G401 (cell line): ENCODE measurements at regions not wholly inside any gene's neighbourhood (a gene's known extent, or its start where the extent isn't known, plus 50 kb on each side); places are given as distances from the start of the nearest gene placed in this dataset.
"Not testable (repeated sequence)": the region's sequence is repeated elsewhere in the genome, so short reads cannot be mapped to it uniquely, and the experiment has no call there.

Source experiments
- DNase-seq: peaks from one replicate; pipeline ENCODE4 v3.0.0-alpha.2; 2015; ENCODE audit warnings: low spot score
- in situ Hi-C: cut with HindIII; loops from 2 replicates; pipeline ENCODE4 v1.10.0; 2016; ENCODE audit warnings: low sequenced_read_pairs, mixed read lengths

DNA sequence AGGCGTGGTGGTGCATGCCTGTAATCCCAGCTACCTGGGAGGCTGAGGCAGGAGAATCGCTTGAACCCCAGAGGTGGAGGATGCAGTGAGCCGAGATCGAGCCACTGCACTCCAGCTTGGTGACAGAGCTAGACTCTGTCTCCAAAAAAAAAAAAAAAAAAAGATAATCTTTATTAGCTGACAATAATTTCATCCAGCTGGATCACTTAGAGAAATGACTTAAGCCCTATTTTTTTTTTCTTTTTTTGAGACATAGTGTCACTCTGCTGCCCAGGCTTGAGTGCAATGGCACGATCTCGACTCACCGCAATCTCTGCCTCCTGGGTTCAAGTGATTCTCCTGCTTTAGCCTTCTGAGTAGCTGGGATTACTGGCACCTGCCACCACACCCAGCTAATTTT lies 51.6 kb upstream of the MAP4K4 start:
- DNase-seq, in situ Hi-C loops: not testable (repeated sequence)

DNA sequence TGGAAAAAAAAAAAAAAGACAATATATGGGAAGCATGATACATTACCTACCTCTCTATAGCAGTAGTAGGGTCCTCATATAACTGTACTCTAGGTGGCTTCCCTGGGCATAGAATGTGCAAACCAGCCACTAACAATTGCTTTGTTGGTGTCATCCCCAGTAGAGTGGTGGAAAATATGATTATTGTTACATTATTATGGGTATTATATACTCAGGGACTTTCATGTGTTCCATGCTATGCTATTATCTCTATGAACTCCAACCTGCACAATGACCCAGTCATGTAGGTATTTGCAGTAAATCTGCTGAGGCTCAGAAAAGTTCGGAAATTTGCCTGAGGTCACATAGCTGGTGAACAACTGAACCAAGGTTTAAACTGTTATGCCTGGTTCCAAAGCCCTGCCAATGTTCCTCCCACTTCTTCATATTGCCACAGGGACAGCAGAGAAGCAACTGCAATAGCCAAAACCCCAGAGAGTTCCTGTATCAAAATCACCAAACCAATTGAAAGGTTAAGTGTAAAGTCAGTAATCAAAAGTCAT lies 52.6 kb upstream of the MAP4K4 start:
- DNase-seq = no peak
- in situ Hi-C loops = no loop called here

DNA sequence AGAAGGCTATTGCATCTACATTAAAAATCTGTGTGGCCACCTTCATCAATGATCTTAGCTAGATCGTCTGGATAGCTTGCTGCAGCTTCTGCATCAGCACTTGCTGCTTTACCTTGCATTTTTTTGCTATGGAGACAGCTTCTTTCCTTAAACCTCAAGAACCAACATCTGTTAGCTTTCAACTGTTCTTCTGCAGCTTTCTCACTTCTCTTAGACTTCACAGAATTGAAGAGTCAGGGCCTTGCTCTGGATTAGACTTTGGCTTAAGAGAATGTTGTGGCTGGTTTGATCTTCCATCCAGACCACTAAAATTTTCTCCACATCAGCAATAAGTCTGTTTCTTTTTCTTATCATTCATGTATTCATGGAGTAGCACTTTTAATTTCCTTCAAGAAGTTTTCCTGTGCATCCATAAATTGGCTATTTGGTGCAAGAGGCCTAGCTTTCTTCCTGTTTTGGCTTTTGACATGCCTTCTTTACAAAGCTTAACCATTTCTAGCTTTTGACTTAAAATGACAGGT lies 54.4 kb upstream of the MAP4K4 start:
- in situ Hi-C loops = no loop called here
- DNase-seq = no peak

DNA sequence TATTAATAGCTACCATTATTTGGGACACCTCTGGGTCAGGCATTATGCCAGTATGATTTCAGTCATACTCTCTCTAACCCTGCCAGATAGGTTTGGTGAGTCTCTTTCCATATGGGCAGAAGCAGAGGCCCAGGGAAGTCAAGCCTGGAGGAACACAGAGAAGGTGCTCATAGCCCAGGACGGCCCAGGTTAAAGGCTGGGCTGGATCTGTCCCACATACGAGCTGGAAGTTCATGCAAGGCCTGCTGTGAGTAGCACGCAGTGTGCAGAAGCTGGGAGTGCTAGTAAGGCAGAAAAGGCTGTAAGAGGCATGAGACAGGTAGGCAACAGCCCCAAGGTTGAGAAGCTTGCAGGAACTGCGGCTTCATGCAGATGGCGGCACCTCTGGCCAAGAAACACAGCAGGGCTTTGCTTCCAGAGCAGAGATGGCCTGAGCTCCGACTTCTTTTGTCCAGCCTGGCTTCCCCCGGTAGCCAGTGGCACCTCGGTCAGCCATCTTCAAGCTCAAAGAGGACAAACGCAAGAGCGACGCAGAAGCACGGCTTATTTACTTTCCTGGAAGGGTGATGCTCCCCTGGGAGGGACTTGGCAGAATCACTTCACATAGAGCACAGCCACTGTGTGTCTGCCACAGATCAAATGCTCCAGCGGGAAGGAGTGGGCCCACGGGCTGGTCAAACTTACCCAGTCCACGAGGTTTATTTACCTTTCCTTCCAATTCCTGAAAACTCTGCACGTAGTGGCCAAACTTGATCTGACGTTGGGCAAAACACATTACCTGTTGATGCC lies 58.5 kb upstream of the MAP4K4 start:
- no peak for DNase-seq
- in situ Hi-C loops = no loop called here

DNA sequence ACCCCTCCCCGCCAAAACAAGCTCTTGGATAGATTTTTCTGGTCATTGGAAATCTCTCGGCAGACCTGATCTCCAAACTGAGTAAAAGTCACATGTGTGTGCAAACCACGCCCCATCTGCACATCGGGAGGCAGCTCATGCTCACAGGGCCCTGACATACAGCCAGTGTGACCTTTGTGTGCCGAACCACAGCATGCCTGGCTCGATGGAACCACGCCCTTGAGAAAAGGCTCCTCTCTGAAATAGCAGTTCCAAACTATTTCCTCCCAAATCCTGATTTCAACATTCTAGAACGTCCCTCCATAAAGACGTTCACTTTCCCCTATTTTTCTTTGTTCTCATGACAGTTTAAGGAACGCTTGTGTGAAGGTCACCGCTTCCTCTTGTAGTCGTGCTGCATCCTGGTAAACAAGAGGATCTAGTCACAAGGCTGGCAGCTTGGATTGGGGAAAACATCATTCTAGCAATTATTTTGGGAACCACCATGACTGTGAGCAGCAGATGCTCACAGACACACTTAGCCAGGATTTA lies 59.3 kb upstream of the MAP4K4 start:
- DNase-seq = peak; percentile 69
- in situ Hi-C loops = no loop called here

DNA sequence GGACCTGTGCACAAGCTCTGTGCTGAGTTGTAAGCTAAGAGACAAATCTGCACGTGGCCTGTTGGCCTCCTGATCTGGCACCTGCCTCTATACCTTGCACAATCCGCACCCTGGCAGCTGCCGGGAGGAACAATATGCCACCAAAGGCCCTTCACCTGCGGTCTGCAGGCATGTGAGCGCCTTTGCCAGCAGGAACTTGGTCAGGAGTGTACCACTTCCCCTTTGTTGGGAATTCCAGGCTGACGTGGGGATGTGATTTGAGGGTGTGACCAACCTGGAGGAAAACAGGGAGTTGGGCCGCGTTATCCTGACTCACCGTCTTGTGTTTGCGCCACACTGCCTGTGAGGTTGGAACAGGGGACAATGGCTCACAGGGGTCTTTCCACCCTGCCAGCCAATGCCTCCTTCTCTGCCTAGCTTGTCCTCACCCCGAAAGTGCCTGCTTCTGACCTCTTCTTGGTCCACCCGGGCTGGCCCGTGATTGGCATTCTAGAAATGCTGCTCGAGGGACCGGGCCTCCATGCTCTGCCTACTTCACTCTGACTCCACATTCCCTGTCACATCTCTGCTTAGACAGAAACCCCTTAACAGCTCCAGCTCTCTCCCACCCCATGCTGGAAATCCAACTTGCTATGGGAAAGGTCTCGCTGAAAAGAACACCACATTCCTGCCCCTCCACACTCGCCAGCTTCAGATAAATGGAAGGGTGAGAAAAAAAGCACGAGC lies 67.1 kb upstream of the MAP4K4 start:
- no peak for DNase-seq
- in situ Hi-C loops = no loop called here

DNA sequence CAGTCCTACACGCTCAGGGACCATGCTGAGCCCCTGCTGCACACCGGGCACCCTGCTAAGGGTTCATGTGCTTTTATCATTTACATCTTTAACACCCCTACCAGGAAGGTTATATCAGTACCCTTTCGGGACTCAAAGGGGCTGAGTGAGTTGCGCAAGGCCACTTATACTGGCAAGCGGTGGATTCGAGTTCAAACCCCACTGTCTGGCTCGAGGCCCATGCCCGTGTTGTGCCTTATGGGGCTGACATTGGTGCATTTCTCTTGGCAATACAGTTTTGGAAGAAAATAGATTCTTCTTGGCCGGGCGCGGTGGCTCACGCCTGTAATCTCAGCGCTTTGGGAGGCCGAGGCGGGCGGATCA lies 69.5 kb upstream of the MAP4K4 start:
- in situ Hi-C loops = no loop called here
- no peak for DNase-seq

DNA sequence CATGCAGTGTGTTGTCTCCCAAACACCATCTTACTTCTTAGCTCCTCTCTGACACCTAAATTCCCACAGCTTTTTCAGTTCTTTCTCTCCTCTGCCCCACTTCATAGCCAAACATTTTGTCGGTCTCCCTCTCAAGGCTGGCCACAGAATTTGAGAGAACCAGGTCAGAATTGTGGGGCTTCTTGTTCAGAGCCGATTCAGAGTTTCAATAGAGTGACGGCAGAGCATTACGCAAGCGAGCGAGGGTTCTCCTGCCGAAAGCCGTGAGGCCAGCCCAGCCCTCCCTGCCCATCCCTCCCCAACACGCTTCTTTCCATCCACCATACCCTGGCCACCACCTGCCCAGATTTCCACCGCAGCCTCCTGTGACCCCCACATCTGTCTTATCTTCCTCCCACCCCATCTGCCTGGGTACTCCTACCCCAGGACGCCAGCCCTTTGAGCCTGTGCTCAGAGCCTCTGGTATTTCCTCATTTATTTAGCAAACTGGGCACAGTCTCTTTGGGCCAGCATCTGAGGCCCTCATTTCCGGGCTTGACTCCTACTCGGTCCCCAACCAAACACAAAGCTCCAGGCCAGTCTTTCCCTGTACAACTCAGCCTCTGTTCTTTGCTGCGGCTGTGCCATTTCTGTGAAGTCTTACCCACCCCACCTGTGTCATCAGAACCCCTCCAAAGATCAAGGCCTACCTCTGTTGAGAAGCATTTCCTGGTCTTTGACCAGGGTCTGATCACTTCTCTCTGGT lies 70.0 kb upstream of the MAP4K4 start:
- no peak for DNase-seq
- in situ Hi-C loops = no loop called here

DNA sequence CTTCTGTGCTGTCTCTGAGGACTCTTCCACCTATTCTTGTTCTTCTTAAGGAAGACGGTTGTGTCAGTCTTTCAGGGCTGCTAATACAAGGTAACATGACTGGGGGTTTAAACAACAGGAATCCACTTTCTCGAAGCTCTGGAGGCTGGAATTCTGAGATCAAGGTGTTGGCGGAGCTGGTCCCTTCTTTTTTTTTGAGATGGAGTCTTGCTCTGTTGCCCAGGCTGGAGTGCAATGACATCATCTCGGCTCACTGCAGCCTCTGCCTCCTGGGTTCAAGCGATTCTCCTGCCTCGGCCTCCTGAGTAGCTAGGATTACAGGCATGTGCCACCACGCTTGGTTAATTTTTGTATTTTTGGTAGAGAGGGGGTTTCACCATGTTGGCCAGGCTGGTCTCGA lies 71.7 kb upstream of the MAP4K4 start:
- in situ Hi-C loops, DNase-seq: not testable (repeated sequence)

DNA sequence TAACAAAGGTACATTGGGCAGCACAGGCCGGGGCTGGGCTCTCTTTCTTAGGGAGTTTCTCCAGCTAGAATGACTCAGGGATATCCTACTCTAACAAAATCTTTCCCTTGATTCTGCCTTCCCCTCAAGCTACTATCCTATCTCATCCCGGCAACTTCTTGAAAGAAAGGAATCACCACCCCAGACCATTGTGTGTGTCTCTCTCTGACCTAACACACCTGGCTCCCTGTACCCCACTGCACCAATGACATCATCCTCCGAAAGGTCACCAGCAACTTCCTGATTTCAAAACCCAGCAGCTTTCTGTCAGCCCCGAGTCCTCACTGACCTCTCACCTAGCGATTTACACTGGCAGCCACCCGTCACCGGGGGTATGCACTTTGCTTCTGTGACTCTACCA lies 72.1 kb upstream of the MAP4K4 start:
- in situ Hi-C loops = no loop called here

DNA sequence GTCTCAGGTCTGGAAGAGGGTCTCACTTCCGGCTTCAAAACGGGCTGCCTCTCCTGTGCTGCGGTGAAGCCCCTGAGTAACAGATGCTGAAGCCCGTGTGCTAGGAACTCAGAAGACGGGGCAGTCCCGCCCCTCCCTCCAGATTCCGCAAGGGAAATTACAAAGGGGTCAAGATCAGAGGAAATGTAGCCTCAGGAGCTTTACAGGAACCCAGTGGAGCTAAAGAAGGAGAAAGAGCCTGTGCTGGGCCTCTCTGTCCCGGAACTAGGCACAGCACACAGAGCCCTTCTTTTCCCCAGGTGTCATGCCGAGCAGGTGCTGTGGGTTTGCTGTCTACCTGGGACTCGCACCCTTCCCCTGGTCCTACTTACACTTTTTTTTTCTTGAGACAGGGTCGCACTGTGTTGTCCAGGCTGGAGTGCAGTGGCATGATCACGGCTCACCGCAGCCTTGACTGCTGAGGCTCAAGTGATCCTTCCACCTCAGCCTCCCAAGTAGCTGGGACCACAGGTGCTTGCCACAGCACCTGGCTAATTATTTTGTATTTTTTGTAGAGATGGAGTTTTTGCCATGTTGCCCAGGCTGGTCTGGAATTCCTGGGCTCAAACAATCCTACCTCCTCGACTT lies 72.7 kb upstream of the MAP4K4 start:
- in situ Hi-C loops = no loop called here
- DNase-seq = no peak

More for the DNA sequence above, 72.1 kb upstream of the MAP4K4 start:
- no peak for DNase-seq

DNA sequence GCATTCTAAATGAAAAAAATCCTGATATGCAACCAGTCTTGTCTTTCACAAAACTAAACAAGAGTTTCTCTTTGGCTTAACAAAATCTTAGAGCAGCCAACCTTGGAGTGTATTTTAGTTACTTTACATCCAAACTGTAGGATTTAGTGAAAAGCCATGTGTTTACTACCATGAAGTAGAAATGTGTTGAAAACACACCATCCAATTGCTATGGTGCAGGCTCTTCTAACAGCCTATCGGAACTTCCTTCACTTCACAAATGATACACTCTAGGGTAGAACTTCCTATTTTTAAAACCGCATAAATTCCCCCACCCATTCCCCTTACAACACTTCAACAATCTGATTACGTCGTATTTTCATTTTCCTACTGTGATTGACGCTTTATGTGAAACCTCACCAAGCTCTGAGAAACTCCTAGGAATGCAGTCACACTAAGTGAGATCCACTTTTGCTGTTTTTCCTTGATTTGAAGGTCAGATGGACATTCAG lies 74.4 kb upstream of the MAP4K4 start:
- DNase-seq = no peak
- in situ Hi-C loops = no loop called here

DNA sequence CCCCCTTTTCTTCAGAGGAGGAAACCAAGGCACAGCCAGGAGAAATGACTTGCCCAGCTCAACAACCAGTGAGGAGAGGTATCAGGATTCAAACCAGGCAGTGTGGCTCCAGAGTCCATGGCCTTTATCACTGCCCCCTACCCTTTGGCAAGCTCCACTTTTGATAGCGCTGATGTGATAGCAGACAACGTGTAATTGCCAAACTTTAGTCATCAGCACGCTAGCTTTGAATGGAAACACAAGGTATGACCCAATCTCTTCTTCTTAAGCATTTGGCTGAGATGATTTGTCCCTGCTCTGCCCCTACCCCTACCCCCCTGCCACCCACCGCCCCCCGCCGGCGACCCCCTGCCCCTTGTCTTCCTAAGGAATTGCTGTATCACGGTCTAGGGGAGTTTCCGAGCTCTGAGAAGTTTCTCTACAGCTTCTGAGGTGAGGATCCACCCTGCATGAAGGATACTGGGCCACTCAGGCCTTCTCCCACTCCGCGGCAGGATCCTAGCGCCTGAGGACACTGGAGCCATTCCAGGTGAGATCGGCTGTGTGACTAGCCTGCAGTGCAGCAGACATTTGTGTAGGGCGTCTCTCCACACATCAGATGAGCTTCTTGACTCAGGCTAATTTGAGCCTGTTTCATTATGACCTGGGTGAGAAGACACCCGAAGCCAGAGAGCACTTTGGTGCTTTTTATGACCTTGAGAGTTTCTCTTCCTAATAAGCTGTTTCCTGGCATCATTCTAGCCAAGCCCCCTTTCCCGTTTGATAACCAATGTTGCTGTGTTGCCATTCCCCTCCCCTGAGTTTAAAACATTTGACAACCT lies 75.1 kb upstream of the MAP4K4 start:
- DNase-seq = no peak
- in situ Hi-C loops = no loop called here

DNA sequence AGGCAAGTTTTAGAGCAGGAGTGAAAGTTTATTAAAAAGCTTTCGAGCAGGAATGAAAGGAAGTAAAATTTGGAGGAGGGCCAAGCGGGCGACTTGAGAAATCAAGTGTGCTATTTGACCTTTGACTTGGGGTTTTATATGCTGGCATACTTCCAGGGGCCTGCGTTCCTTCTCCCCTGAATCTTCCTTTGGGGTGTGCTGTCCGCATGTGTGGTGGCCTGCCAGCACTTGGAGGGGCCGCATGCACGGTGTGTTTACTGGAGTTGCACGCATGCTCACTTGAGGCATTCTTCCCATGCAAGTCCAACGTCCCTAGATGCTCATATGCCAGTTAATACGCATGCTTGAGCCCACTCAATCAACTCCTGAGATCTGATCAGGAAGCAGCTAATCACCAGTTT lies 78.3 kb upstream of the MAP4K4 start:
- in situ Hi-C loops = no loop called here
- no peak for DNase-seq

DNA sequence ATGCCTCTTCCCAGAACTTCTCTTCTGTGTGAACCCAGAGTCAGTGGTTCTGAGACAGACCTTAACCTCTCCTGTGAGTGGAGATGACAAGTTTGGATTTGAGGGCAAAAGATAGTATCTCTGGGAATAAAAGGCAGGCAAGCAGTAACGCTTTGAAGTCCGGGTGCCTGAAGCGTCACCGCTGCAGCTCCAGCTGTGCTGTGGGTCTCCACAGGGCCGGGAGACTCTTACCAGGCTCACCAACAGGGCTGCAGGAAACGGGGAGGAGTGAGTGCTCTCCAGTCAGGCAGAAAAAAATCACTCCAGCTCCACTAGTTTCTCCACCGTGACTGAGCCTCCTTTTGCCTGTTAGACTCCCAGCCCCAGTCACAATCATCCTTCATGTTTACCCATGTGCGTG lies 79.7 kb upstream of the MAP4K4 start:
- in situ Hi-C loops = no loop called here
- DNase-seq = no peak

DNA sequence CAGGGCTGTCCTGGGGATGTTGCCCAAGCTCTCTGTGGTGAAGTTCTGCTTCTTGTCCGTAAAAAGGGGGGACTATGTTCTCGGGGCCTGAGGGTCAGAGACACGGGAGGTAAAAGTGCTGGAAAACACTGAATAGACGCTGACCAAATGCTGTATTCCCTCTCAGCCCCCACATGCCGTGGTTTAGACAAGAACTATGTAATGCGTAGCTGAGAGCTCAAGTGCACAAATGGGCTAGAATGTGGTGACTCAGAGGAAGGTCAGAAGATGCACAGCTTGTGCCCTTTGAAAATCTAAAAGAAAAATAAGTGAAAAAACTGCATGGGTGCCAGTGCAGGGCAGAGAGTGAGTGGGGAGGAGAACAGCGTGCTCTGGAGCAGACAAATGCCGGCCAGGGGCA lies 80.3 kb upstream of the MAP4K4 start:
- in situ Hi-C loops = no loop called here
- DNase-seq = no peak

DNA sequence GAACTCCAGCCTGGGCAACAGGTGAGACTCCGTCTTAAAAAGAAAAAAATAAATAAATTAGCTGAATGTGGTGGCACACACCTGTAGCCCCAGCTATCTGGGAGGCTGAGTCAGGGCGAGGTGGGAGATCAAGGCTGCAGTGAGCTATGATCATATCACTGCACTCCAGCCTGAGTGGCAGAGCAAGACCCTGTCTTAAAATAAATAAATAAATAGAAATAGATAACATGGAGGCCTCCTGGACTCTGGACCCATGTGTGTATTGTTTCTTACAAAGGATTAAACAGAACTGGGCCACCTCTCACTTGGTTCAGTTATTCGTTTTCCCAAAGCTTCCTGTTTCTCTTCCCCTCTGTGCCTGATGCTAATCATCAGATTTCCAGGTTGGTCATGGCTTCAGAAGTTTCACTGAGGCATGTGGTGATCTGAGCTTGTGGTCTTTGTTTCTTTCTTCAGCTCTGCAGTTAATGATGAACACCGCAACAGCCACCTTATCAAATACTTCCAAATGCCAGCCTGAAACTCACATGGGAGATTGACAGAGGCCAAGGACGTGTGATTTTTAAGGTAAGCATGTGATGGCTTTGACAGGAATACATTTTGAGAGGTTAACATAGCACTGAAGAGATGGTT lies 83.3 kb upstream of the MAP4K4 start:
- no peak for DNase-seq
- in situ Hi-C loops = no loop called here
